GM12874 (cell line): ENCODE measurements at regions not wholly inside any gene's neighbourhood (a gene's known extent, or its start where the extent isn't known, plus 50 kb on each side); places are given as distances from the start of the nearest gene placed in this dataset.

Source experiments
- CTCF ChIP-seq: IDR thresholded peaks from 2 replicates; pipeline ENCODE4 v1.5.1; 2011; ENCODE audit warnings: low read depth, mild to moderate bottlenecking, control low read depth, low read length, moderate library complexity; ENCODE audit not compliant: insufficient read depth

GRCh38 chr10:76774987-76775603 lies 862.5 kb downstream of the KCNMA1 start:
- no peak for TF ChIP-seq CTCF

DNA sequence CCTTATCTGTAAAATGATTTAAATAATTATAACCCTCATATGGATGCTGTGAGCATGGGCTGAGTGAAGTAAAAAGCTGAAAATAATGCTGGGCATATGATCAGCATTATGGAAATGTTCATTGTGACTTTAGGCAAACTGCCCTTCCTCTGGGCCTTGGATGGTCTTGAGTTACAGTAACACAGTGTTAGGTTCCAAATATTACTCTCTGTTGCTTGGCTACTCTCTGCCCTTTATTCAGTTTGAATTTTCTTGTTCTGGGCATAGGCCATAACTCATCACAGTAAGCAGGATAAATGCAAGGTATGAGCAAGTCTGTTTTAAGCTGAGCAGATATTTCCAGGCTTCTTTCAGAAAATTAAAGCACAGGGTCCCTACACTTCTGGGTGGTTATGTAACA lies 868.0 kb downstream of the KCNMA1 start:
- no peak for TF ChIP-seq CTCF

- TF ChIP-seq CTCF = no peak
These were observed 868.4 kb downstream of the KCNMA1 start for GRCh38 chr10:76769161-76769560.

DNA sequence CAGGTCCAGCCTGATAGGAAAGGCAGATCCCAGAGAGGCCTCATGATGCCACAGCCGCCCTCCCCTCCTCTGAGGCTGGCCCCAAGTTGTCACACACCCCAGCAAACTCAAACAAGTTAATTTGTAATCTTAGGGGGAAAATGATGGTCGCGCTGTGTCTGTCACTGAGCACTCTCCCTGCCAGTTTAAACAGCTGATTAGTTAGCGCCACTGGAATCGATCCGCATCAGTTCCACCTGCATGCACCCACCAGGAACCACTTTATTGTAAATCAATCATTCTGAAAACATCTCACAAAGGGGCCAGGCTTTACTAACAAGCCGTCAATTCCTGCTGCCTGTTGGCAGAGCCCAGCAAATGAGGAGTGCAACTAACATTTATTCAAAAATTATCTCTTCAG lies 870.9 kb downstream of the KCNMA1 start:
- TF ChIP-seq CTCF = no peak

DNA sequence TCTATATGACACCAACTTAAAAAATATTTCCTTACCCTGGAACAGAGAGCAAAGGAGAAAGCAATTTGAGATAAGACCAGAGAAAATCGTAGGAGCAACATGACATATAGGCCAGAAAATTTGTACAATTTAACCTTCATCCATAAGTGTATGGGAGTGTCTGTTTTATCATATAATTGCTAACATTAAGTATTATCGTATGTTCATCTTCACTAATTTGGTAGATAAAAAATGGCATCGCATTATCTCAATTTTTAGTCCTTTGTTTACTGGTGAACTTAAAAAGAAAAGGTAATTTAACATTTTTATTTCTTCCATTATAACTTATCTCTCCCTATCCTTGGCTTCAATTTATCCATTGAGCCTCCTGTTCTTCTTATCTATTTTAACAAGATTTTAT lies 873.4 kb downstream of the KCNMA1 start:
- no peak for TF ChIP-seq CTCF

DNA sequence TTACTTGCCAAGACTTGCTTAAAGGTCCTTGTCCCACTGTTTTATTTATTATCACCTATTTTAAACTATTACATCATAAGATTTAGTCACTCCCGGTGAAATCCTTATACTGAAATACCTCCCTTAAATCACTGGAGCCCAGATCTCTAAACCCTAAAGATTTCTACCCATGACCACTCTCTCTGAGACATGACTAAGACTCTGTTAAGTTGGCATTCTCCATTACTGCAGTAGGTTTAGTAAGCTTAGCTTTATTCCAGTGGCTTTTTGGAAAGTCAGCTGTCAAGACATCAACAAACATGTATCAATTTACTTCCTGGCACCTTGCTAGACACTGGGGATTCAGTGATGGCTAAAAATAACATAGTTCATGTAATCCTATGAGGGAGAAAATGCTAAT lies 874.2 kb downstream of the KCNMA1 start:
- no peak for TF ChIP-seq CTCF

GRCh38 chr10:76759681-76760080 lies 877.9 kb downstream of the KCNMA1 start:
- no peak for TF ChIP-seq CTCF
